Loucy (cell line): ENCODE measurements at regions not wholly inside any gene's neighbourhood (a gene's known extent, or its start where the extent isn't known, plus 50 kb on each side); places are given as distances from the start of the nearest gene placed in this dataset.

Experiments used
- EZH2phosphoT487 ChIP-seq: fragments of 200-600 bp; IDR thresholded peaks from 2 replicates; pipeline ENCODE4 v1.6.1; 2018; ENCODE audit warnings: antibody characterized with exemption, mild to moderate bottlenecking, moderate library complexity, borderline replicate concordance
- TF ChIP-seq, protein P1 (sequence below): fragments of 200-600 bp; sonication (generic); conservative IDR thresholded peaks from 2 replicates; pipeline ENCODE4 v1.5.1; 2014; ENCODE audit warnings: mild to moderate bottlenecking, antibody characterized with exemption, low read length

DNA sequence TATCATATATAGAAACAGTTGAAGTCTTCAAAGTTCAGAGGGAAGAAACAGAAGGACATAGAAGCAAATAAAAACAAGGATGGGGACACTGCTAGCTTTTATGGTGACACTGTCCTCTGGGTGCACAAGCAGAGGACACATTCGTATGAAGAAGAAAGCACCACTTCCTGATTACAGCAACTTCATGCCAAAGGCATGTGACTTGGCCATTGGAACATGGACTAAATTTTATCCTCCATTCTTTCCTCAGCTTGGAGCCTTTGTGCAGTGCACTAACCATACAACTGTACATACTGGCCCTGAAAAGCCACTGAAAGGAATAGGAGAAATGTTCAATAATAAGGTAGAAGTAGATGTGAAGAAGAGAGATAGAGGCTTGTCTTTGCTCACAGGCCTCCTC, 223.3 kb downstream of the MTX2 start:
- TF ChIP-seq EZH2phosphoT487 = no peak
- TF ChIP-seq, protein P1, sequence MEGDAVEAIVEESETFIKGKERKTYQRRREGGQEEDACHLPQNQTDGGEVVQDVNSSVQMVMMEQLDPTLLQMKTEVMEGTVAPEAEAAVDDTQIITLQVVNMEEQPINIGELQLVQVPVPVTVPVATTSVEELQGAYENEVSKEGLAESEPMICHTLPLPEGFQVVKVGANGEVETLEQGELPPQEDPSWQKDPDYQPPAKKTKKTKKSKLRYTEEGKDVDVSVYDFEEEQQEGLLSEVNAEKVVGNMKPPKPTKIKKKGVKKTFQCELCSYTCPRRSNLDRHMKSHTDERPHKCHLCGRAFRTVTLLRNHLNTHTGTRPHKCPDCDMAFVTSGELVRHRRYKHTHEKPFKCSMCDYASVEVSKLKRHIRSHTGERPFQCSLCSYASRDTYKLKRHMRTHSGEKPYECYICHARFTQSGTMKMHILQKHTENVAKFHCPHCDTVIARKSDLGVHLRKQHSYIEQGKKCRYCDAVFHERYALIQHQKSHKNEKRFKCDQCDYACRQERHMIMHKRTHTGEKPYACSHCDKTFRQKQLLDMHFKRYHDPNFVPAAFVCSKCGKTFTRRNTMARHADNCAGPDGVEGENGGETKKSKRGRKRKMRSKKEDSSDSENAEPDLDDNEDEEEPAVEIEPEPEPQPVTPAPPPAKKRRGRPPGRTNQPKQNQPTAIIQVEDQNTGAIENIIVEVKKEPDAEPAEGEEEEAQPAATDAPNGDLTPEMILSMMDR = no peak
